Stimulated activated CD4-positive, alpha-beta T cell treated with anti-CD3 and anti-CD28 coated beads, Interleukin-1b, Interleukin-23, amount 100 ng/mL, for 48 hours (primary cell): ENCODE measurements at regions not wholly inside any gene's neighbourhood (a gene's known extent, or its start where the extent isn't known, plus 50 kb on each side); places are given as distances from the start of the nearest gene placed in this dataset.

Source experiments
- DNase-seq: peaks from one replicate; pipeline ENCODE4 v3.0.0-alpha.2; 2020

GRCh38 chr6:91310178-91310577, 723.3 kb upstream of the MAP3K7 start:
- DNase-seq = no peak

GRCh38 chr6:91305755-91306154, 718.9 kb upstream of the MAP3K7 start:
- no peak for DNase-seq

GRCh38 chr6:91304521-91304920, 717.6 kb upstream of the MAP3K7 start:
- no peak for DNase-seq

GRCh38 chr6:91303326-91303725, 716.5 kb upstream of the MAP3K7 start:
- no peak for DNase-seq

GRCh38 chr6:91299544-91300491, 712.9 kb upstream of the MAP3K7 start:
- no peak for DNase-seq

- DNase-seq = no peak
Measured at GRCh38 chr6:91298543-91299145, 711.8 kb upstream of the MAP3K7 start.

- DNase-seq = no peak
Measured at GRCh38 chr6:91293395-91293794, 706.5 kb upstream of the MAP3K7 start.

GRCh38 chr6:91291071-91291470, 704.2 kb upstream of the MAP3K7 start:
- no peak for DNase-seq

- DNase-seq = no peak
Measured at GRCh38 chr6:91288741-91289140, 701.9 kb upstream of the MAP3K7 start.

GRCh38 chr6:91281901-91282300, 695.0 kb upstream of the MAP3K7 start:
- no peak for DNase-seq

- DNase-seq = no peak
Measured at GRCh38 chr6:91280494-91280830, 693.6 kb upstream of the MAP3K7 start.

GRCh38 chr6:91279740-91280493, 693.0 kb upstream of the MAP3K7 start:
- no peak for DNase-seq

GRCh38 chr6:91278416-91278815, 691.5 kb upstream of the MAP3K7 start:
- DNase-seq = no peak

- DNase-seq = no peak
Measured at GRCh38 chr6:91276315-91276714, 689.4 kb upstream of the MAP3K7 start.

GRCh38 chr6:91273729-91274128, 686.9 kb upstream of the MAP3K7 start:
- no peak for DNase-seq

GRCh38 chr6:91271807-91272206, 684.9 kb upstream of the MAP3K7 start:
- no peak for DNase-seq

- DNase-seq = no peak
Measured at GRCh38 chr6:91268941-91269340, 682.1 kb upstream of the MAP3K7 start.

GRCh38 chr6:91267246-91267645, 680.4 kb upstream of the MAP3K7 start:
- no peak for DNase-seq

GRCh38 chr6:91266156-91266555, 679.3 kb upstream of the MAP3K7 start:
- DNase-seq = no peak

GRCh38 chr6:91243436-91243835, 656.6 kb upstream of the MAP3K7 start:
- no peak for DNase-seq

GRCh38 chr6:91242614-91242949, 655.7 kb upstream of the MAP3K7 start:
- DNase-seq = no peak

- no peak for DNase-seq
Measured at GRCh38 chr6:91241946-91242613, 655.2 kb upstream of the MAP3K7 start.

- no peak for DNase-seq
Measured at GRCh38 chr6:91240878-91241603, 654.2 kb upstream of the MAP3K7 start.
